AG09309 (cell line): ENCODE measurements at regions not wholly inside any gene's neighbourhood (a gene's known extent, or its start where the extent isn't known, plus 50 kb on each side); places are given as distances from the start of the nearest gene placed in this dataset.

Experiments used
- DNase-seq: peaks from one replicate; pipeline ENCODE4 v3.0.0-alpha.2; 2010; ENCODE audit warnings: low read depth
- H3K4me3 ChIP-seq: 2 replicates; pipeline ENCODE4 v1.5.1; 2011; ENCODE audit warnings: mild to moderate bottlenecking, low read depth, low read length, moderate library complexity; ENCODE audit not compliant: control insufficient read depth
- TF ChIP-seq, protein P1 (sequence below): IDR thresholded peaks from 2 replicates; pipeline ENCODE4 v1.5.1; 2011; ENCODE audit warnings: mild to moderate bottlenecking, low read depth, low read length, inconsistent platforms; ENCODE audit not compliant: insufficient read depth, control insufficient read depth; ENCODE audit errors: missing control alignments

GRCh38 chr18:76620321-76621170, 125.5 kb upstream of the ZNF516 start:
- peak overlapping the region; percentile 39 for H3K4me3 ChIP-seq
- TF ChIP-seq, protein P1, sequence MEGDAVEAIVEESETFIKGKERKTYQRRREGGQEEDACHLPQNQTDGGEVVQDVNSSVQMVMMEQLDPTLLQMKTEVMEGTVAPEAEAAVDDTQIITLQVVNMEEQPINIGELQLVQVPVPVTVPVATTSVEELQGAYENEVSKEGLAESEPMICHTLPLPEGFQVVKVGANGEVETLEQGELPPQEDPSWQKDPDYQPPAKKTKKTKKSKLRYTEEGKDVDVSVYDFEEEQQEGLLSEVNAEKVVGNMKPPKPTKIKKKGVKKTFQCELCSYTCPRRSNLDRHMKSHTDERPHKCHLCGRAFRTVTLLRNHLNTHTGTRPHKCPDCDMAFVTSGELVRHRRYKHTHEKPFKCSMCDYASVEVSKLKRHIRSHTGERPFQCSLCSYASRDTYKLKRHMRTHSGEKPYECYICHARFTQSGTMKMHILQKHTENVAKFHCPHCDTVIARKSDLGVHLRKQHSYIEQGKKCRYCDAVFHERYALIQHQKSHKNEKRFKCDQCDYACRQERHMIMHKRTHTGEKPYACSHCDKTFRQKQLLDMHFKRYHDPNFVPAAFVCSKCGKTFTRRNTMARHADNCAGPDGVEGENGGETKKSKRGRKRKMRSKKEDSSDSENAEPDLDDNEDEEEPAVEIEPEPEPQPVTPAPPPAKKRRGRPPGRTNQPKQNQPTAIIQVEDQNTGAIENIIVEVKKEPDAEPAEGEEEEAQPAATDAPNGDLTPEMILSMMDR = peak; percentile 78
- peak; percentile 37 for DNase-seq

DNA sequence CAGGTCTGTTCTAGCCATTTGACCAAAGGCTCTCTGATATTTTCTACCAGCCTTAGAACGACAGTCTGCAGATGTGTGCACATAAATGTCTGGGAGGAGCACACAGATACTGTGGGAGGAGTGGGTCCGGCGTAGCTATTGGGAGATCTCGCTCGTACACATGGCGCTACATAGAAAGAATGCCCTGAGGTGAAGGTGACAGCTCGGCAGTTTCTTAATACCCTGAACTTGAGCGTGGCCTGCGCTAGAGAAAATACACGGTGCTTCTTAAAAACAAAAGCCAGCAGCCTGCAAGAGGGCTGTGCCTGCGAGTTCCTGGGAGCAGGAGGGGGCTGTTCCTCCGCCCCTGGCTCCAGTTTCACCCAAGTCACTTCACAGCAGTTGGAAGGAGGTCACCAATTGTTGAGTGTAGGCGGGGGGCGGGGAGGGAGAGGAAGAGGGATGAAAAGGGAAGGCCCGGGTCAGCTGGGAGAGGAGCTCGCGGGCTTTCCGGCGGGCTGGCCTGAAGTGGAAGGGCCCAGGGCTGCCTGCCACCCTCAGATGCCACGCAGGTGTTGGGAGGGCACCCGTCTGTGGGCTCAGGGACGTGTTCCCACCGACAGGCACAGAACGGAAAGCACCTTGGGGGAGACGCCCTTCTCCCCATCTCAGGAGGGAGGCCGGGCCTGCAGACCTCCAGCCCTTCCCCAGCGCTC, 124.7 kb upstream of the ZNF516 start:
- DNase-seq = no peak
- TF ChIP-seq, protein P1 = no peak
- H3K4me3 ChIP-seq = peak overlapping the region; percentile 39

- TF ChIP-seq, protein P1 = no peak
- no peak overlapping the region for H3K4me3 ChIP-seq
- no peak for DNase-seq
Measured at GRCh38 chr18:76619261-76619620, 124.2 kb upstream of the ZNF516 start.

- no peak for DNase-seq
- TF ChIP-seq, protein P1 = no peak
Measured at GRCh38 chr18:76618721-76619120, 123.7 kb upstream of the ZNF516 start.

DNA sequence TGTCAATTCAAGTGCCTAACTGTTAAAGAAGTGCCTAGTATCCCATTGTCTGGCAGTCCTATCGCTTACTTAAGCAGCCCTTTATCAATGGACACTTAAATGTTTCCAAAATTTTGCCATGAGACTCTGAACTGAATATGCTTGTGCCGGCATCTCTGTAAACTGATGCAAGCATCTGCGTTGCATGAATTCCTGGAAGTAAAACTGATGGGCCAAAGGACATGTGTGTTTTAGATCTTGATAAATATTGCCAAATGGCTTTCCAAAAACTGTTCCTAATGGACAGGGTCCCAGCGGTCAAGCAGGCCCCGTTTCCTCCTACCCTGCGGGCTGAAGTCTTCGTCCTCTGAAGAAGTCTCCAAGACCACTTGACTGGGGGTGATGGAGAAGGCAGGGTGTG, 121.3 kb upstream of the ZNF516 start:
- no peak overlapping the region for H3K4me3 ChIP-seq
- TF ChIP-seq, protein P1 = no peak
- no peak for DNase-seq

More at GRCh38 chr18:76618721-76619120, 123.7 kb upstream of the ZNF516 start:
- no peak overlapping the region for H3K4me3 ChIP-seq

DNA sequence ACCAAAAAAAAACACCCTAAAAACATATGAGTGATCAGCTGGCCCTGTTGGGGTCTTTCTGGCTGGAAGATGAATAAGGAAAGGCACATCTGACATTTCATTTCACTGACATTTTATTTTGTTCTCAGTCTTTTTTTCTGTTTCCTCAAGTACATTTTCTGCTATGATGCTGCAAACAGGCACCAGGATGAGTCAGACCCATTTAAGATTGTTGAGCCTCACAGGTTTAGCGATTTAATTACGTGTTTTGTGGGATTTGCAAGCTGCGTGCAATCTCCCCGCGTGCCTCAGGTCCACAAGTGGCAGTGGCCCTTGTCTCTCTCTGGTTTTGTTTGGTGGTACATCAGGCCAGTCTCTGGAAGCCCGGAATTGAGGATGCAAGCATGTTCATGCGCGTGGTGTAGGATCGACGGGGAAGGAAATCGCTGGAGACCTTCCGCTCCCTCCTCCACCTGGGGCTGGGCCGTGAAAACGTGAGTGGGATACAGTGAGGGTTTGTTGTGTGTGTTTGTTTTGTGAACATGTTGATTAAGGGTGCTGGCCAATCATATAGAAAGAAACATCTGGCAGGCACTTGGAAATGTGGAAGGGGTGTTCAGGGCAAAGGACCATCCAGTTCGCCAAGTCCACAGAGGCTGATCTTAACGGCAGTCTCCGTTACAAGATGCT, 120.2 kb upstream of the ZNF516 start:
- H3K4me3 ChIP-seq = no peak overlapping the region
- TF ChIP-seq, protein P1 = no peak
- no peak for DNase-seq
